Omental fat pad (tissue), 3 donors: ENCODE measurements at regions not wholly inside any gene's neighbourhood (a gene's known extent, or its start where the extent isn't known, plus 50 kb on each side); places are given as distances from the start of the nearest gene placed in this dataset.

Experiments used
- ATAC-seq: fragments of 150-250 bp; one replicate; pipeline ENCODE4 v1.9.1; 2016; ENCODE audit warnings: mild to moderate bottlenecking, moderate library complexity; ENCODE audit not compliant: low FRiP score
- DNase-seq: peaks from one replicate; pipeline ENCODE4 v3.0.0-alpha.2; 2019; ENCODE audit warnings: low spot score
- CTCF ChIP-seq, 3 donors: fragments of 450-650 bp; IDR thresholded peaks; one replicate each; pipeline ENCODE4 v1.5.1; 2016 to 2017; ENCODE audit warnings: antibody characterized with exemption in 3 of 3, mild to moderate bottlenecking in 3 of 3, moderate library complexity in 2 of 3

DNA sequence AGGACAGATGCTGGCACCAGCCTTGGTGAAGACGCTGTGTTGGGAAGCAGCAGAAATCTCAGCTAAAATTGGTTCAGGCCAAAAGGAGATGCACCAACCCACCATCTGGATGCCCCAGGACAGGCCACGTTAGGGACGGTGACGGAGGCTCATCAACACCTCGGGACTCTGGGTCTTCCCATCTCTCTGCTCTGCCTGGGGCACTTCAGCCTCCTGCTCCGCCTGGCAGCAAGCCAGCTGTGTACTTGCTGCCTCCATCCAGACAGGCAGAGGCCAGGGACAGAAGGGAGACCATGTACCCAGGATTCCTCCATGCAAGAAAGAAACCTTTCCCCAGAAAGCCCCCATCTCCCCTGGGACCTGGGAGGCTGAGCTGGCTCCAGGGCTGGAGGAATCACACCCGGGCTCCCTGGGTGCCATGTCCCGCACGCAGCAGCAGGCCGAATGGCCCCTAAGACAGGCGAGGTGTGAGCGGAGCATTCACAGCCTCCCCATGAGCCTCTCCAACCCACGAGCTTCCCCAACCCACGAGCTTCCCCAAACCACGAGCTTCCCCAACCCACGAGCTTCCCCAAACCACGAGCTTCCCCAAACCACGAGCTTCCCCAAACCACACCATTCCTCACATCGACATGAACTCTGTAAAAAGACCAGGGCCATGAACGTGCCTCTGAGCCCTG is 274.5 kb downstream of the C16orf95 start:
- ATAC-seq (peak; percentile 29), DNase-seq (no peak)
- TF ChIP-seq CTCF (IDR thresholded peaks at IDR 0.05): no peak

- ATAC-seq: peak; percentile 30
- TF ChIP-seq CTCF (IDR thresholded peaks at IDR 0.05): no peak
- DNase-seq: no peak
Observed at GRCh38 chr16:87043231-87044031, 273.8 kb downstream of the C16orf95 start.

GRCh38 chr16:87044032-87044382 is 273.2 kb downstream of the C16orf95 start:
- no peak for ATAC-seq
- DNase-seq: no peak
- no peak for TF ChIP-seq CTCF (IDR thresholded peaks at IDR 0.05)

DNA sequence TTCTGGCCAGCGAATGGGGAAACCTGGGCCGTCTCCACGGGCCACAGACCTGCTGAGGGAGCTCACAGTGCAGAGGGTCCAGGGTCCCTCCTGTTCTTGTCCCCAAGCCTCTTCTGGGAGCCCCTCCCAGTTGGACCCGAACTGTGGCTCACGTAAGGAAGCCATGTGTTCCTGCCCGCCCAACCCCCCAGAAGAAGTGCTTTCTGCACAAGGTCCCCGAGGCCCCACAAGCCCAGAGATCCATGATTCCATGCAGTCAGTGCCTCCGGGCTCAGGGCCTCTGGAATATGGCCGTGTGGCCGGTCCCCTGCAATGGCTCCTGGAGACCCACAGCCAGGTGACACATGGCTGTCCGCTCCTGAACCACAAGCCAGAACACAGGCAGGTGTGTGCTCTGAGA is 272.4 kb downstream of the C16orf95 start:
- TF ChIP-seq CTCF (IDR thresholded peaks at IDR 0.05): no peak
- ATAC-seq (no peak), DNase-seq (no peak)

GRCh38 chr16:87045466-87046216 is 271.6 kb downstream of the C16orf95 start:
- no peak for TF ChIP-seq CTCF (IDR thresholded peaks at IDR 0.05)
- no peak for ATAC-seq
- DNase-seq: no peak

DNA sequence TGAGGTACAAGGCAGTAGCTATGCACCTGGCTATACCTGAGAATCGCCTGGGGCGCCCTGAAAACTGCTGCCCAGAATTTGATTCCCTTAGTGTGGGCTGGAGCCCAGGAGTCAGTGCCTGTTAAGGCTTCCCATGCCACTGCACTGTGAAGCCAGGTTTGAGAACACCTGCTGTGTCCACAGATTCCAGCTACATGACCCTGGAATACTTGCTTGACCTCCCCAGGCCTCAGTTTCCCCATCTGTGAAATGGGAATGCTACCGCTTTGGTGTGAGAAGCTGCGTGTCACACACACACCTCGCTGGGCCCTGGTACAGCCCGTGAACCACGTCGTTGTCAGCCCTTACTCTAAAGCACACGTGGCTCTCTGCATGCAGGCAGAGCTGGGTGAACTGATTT is 271.0 kb downstream of the C16orf95 start:
- DNase-seq (no peak), ATAC-seq (no peak)
- no peak for TF ChIP-seq CTCF (IDR thresholded peaks at IDR 0.05)
